ENCODE measurements at regions not wholly inside any gene's neighbourhood (a gene's known extent, or its start where the extent isn't known, plus 50 kb on each side); places are given as distances from the start of the nearest gene placed in this dataset.

DNA sequence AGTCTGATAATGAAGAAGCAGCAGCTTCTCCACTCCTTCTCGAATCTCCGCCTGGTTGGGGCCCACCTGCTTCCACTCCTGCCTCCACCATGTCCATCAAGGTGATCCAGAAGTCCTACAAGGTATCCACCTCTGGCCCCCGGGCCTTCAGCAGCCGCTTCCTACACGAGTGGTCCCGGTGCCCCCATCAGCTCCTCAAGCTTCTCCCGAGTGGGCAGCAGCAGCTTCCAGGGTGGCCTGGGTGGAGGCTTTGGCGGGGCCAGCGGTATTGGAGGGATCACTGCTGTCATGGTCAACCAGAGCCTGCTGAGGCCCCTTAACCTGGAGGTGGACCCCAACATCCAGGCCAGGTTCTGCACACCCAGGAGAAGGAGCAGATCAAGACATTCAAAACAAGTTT, 381.0 kb upstream of the USP15 start:
- no peak overlapping the region for H3K4me3 ChIP-seq (ENCODE audit: low read depth, low read length)
- TF ChIP-seq CTCF (IDR thresholded peaks at IDR 0.05; ENCODE audit: low read depth, low read length, missing control alignments) = no peak
- DNase-seq (ENCODE audit: low read depth) = no peak

GRCh38 chr12:61880186-61880585, 380.0 kb upstream of the USP15 start:
- no peak for DNase-seq (ENCODE audit: low read depth)
- no peak for TF ChIP-seq CTCF (IDR thresholded peaks at IDR 0.05; ENCODE audit: low read depth, low read length, missing control alignments)
- no peak overlapping the region for H3K4me3 ChIP-seq (ENCODE audit: low read depth, low read length)

- H3K4me3 ChIP-seq (ENCODE audit: low read depth, low read length) = no peak overlapping the region
- DNase-seq (ENCODE audit: low read depth) = no peak
- no peak for TF ChIP-seq CTCF (IDR thresholded peaks at IDR 0.05; ENCODE audit: low read depth, low read length, missing control alignments)
These were observed 368.6 kb upstream of the USP15 start for GRCh38 chr12:61891632-61892031.

- DNase-seq (ENCODE audit: low read depth) = no peak
- H3K4me3 ChIP-seq (ENCODE audit: low read depth, low read length) = no peak overlapping the region
- no peak for TF ChIP-seq CTCF (IDR thresholded peaks at IDR 0.05; ENCODE audit: low read depth, low read length, missing control alignments)
These were observed 366.0 kb upstream of the USP15 start for GRCh38 chr12:61894168-61894567.

DNA sequence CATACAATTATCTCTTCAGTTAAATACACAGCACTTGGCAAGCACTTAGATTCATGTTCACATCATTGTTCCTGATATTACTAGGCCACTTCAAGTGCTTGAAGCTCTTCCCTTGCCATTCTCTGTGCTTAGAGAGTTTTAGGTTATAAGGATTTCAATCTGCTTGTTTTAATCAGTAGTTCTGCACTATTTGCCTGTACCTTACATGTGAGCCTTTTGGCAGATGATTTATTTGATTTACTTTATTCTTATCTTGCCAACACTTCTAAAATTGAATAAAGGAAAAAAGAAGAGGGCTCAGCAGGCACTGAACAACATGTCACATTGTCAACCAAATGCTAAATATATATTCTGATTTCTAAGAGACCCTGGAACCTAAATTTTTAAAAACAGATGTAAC, 363.8 kb upstream of the USP15 start:
- no peak for DNase-seq (ENCODE audit: low read depth)
- no peak overlapping the region for H3K4me3 ChIP-seq (ENCODE audit: low read depth, low read length)
- TF ChIP-seq CTCF (IDR thresholded peaks at IDR 0.05; ENCODE audit: low read depth, low read length, missing control alignments) = no peak

GRCh38 chr12:61902403-61902802, 357.8 kb upstream of the USP15 start:
- no peak overlapping the region for H3K4me3 ChIP-seq (ENCODE audit: low read depth, low read length)
- no peak for TF ChIP-seq CTCF (IDR thresholded peaks at IDR 0.05; ENCODE audit: low read depth, low read length, missing control alignments)
- DNase-seq (ENCODE audit: low read depth) = no peak

DNA sequence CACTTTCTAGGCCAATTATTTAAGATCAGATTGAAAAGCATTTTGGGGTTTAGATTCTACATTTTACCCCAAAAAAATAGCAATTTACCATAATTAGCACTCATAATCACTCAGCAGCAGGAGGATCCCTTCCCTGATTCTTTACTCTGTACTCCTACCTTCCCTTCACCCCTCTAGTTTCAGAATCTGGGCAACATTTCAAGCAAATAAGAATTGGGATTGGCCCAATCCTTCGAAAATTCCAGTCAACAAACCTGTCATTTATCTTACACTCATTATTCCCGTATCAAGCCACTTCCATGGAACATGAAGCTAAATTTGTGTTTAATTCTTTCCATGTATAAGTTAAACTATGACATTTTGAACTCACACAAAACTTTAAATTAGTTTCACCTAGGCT, 349.1 kb upstream of the USP15 start:
- no peak for TF ChIP-seq CTCF (IDR thresholded peaks at IDR 0.05; ENCODE audit: low read depth, low read length, missing control alignments)
- no peak overlapping the region for H3K4me3 ChIP-seq (ENCODE audit: low read depth, low read length)
- DNase-seq (ENCODE audit: low read depth) = no peak
